ENCODE measurements at regions not wholly inside any gene's neighbourhood (a gene's known extent, or its start where the extent isn't known, plus 50 kb on each side); places are given as distances from the start of the nearest gene placed in this dataset.

GRCh38 chr17:77670173-77670572, 288.3 kb upstream of the TNRC6C start (continued):
- TF ChIP-seq, protein P1, sequence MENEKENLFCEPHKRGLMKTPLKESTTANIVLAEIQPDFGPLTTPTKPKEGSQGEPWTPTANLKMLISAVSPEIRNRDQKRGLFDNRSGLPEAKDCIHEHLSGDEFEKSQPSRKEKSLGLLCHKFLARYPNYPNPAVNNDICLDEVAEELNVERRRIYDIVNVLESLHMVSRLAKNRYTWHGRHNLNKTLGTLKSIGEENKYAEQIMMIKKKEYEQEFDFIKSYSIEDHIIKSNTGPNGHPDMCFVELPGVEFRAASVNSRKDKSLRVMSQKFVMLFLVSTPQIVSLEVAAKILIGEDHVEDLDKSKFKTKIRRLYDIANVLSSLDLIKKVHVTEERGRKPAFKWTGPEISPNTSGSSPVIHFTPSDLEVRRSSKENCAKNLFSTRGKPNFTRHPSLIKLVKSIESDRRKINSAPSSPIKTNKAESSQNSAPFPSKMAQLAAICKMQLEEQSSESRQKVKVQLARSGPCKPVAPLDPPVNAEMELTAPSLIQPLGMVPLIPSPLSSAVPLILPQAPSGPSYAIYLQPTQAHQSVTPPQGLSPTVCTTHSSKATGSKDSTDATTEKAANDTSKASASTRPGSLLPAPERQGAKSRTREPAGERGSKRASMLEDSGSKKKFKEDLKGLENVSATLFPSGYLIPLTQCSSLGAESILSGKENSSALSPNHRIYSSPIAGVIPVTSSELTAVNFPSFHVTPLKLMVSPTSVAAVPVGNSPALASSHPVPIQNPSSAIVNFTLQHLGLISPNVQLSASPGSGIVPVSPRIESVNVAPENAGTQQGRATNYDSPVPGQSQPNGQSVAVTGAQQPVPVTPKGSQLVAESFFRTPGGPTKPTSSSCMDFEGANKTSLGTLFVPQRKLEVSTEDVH (IDR thresholded peaks at IDR 0.05; ENCODE audit: low read depth, partially characterized antibody) = no peak
- no peak for TF ChIP-seq ESRRA (IDR thresholded peaks at IDR 0.05; ENCODE audit: borderline replicate concordance, low read depth)
- no peak for TF ChIP-seq YY1 (IDR thresholded peaks at IDR 0.05; ENCODE audit: borderline replicate concordance in 1 of 3, control insufficient read depth in 1 of 3, extremely low read depth in 1 of 3, insufficient read depth in 3 of 3, insufficient read length in 1 of 3, insufficient replicate concordance in 2 of 3, low read depth in 1 of 3, low read length in 2 of 3)
- no peak for TF ChIP-seq RHOXF2B (CRISPR knock-in tag; conservative IDR thresholded peaks at IDR 0.05)
- TF ChIP-seq TEAD2 (tag; IDR thresholded peaks at IDR 0.05) = no peak
- no peak for TF ChIP-seq TFAM (CRISPR knock-in tag; conservative IDR thresholded peaks at IDR 0.05)

- Histone ChIP-seq H3K36me3 (ENCODE audit: control insufficient read depth, insufficient read depth, low read length) (no peaks in the 10 kb centered on the region), H4K20me1 (replicated peaks; ENCODE audit: control insufficient read depth, insufficient read depth, low read length) (no peaks in the 10 kb centered on the region; the same call in 1 of the 2 replicates), H3K9me1 (ENCODE audit: control insufficient read depth, insufficient read depth, low read length) (no peaks in the 10 kb centered on the region), H3K79me2 (ENCODE audit: control insufficient read depth, insufficient read depth, low read length) (no peaks in the 10 kb centered on the region), H3K4me1 (replicated peaks in 1 of 2; ENCODE audit: control insufficient read depth in 2 of 2, insufficient read depth in 2 of 2, low read length in 2 of 2) (no peaks in the 10 kb centered on the region), H3K9me3 (replicated peaks; ENCODE audit: control insufficient read depth, insufficient read depth, low read depth, low read length) (0 out of 2 replicates have a peak, but pooled peaks cover 2% of the 10 kb centered on the region), H3K4me3 (no peak overlapping the region), H3K27ac (ENCODE audit: extremely low read depth, low read depth, low read length) (no peak overlapping the region), H3K9ac (ENCODE audit: insufficient read depth in 1 of 2, low read depth in 2 of 2, low read length in 2 of 2) (no peak overlapping the region), H3K27me3 (ENCODE audit: control insufficient read depth in 2 of 2, insufficient read depth in 2 of 2, low read length in 2 of 2) (peaks cover 36 to 51% of the 10 kb centered on the region in 2 experiments; a peak in 4 of 5 replicates), H3K4me2 (ENCODE audit: insufficient read depth, low read length) (no peak overlapping the region), H2AFZ (ENCODE audit: low read depth, low read length) (no peak overlapping the region)
- ChIA-PET CTCF (ENCODE audit: low intra/inter-chr PET ratio) (no interaction called here), POLR2A (interaction anchor here (0.5 kb wide), 1 partner anchor 938 kb away, joined by 3 read pairs; the partner anchor contains the start of gene SRSF2)
- DNase-seq (ENCODE audit: extremely low read depth in 1 of 4, low spot score in 3 of 4) (no peak), FAIRE-seq (no peak), ATAC-seq (no peak)
- in situ Hi-C loops (cut with MboI) (no loop called here), intact Hi-C loops (cut with micrococcal nuclease) (no loop called here)
- 4% methylated on average over 11 of the region's 11 CpGs for WGBS (ENCODE audit: insufficient coverage, low coverage, missing lambda C conversion rate)
- TF ChIP-seq ATF1 (CRISPR knock-in tag; IDR thresholded peaks at IDR 0.05) = no peak
- TF ChIP-seq ATF1 (tag; IDR thresholded peaks at IDR 0.05) = peak; percentile 81
- TF ChIP-seq CREM (IDR thresholded peaks at IDR 0.05; ENCODE audit: low read depth) = peak; percentile 16; the same call in 1 of the 2 replicates
- TF ChIP-seq, protein P2, sequence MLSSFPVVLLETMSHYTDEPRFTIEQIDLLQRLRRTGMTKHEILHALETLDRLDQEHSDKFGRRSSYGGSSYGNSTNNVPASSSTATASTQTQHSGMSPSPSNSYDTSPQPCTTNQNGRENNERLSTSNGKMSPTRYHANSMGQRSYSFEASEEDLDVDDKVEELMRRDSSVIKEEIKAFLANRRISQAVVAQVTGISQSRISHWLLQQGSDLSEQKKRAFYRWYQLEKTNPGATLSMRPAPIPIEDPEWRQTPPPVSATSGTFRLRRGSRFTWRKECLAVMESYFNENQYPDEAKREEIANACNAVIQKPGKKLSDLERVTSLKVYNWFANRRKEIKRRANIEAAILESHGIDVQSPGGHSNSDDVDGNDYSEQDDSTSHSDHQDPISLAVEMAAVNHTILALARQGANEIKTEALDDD (IDR thresholded peaks at IDR 0.05) = no peak
- peak; percentile 70 for TF ChIP-seq CREB1 (IDR thresholded peaks at IDR 0.05)
- no peak for TF ChIP-seq CREB1 (CRISPR knock-in tag; IDR thresholded peaks at IDR 0.05)
- BruUV-seq (replicated peaks) = no TSS peak
These were observed 284.1 kb upstream of the TNRC6C start for GRCh38 chr17:77674358-77674757.
